GM12875 (cell line): ENCODE measurements at regions not wholly inside any gene's neighbourhood (a gene's known extent, or its start where the extent isn't known, plus 50 kb on each side); places are given as distances from the start of the nearest gene placed in this dataset.
"Not testable (repeated sequence)": the region's sequence is repeated elsewhere in the genome, so short reads cannot be mapped to it uniquely, and the experiment has no call there.

Experiments used
- H3K4me3 ChIP-seq: one replicate; pipeline ENCODE4 v1.5.1; 2011; ENCODE audit warnings: low read depth, low read length, control low read depth
- CTCF ChIP-seq: IDR thresholded peaks from 2 replicates; pipeline ENCODE4 v1.5.1; 2011; ENCODE audit warnings: low read depth, mild to moderate bottlenecking, control low read depth, inconsistent platforms, low read length, moderate library complexity, borderline replicate concordance; ENCODE audit not compliant: insufficient read depth

DNA sequence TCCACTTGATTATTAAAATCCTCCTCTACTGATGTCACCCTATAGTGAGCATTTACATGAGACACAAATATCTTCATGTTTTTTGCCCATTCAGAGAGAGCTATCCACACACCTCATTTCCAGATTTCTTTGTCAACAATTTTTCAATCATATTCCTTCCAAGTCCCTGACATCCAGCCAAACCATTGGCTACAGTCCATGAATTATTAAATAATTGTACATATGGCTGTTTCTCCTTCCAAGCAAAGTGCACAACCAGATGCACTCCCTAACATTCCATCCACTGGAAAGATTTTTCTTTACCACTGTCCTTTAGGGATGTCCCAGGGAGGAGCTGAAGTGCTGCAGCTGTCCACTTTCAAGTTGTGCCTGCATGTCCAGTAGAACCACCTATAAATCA is 328.0 kb upstream of the MDFIC2 start:
- TF ChIP-seq CTCF, result no peak
- no peak overlapping the region for H3K4me3 ChIP-seq

DNA sequence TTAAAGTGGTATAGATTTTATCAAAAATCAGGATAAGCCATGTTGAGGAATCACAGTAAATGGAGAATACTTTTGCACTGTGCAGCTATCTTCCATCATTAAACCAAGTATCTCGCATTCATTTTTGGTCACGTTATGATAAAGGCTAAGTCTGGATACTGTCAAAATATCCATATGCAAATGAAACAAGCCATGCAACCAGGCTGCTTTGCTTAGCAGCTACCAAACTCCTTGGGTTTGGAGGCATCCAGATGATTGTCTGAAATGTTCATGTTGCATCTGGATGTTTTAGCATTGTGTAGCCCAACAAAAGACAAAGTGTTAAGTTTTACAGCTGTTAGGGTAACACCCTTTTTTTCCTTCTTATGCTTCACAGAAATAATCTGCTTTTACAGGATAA is 322.9 kb upstream of the MDFIC2 start:
- no peak overlapping the region for H3K4me3 ChIP-seq
- no peak for TF ChIP-seq CTCF

DNA sequence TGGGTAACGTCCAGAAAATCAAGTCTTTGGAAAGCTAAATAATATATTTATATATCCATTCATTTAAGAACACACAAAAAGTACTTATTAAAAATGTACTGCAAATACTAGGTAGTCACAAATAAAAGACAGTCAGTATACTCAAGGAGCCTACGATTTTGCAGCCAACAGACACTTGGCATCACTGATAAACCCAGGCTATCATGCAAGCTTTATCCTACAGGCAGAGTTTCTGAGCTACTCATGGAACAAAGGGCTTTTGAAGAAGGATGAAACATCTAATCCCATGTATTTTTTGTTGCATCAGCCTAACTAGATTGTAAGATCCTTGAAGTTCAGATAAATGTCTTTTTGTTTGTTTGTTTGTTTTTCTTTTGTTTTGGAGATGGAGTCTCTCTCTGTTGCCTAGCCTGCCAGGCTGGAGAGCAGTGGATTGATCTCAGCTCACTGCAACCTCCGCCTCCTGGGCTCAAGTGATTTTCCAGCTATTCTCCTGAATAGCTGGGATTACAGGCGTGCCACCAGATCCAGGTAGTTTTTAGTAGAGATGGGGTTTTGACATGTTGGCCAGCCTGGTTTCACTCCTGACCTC is 319.4 kb upstream of the MDFIC2 start:
- no peak overlapping the region for H3K4me3 ChIP-seq
- TF ChIP-seq CTCF, result no peak

DNA sequence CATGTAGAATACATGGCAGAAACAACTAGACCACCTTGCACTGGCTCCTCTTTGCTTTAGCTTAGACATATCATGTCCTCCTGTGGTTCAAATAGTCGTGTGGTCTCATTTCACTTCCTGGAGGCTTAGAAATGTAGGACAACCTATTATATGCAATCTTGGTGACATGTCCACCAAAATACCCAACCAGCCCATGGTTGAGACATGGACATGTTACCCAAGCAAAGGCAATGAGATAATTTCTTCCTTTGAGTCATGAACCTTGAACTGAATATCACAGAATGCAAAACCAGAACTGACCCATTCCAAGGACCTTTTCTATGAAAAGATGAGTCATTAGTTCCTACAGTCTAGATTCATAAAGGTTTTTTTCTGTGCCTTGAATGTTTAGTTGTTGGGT is 309.0 kb upstream of the MDFIC2 start:
- H3K4me3 ChIP-seq, result no peak overlapping the region
- no peak for TF ChIP-seq CTCF

DNA sequence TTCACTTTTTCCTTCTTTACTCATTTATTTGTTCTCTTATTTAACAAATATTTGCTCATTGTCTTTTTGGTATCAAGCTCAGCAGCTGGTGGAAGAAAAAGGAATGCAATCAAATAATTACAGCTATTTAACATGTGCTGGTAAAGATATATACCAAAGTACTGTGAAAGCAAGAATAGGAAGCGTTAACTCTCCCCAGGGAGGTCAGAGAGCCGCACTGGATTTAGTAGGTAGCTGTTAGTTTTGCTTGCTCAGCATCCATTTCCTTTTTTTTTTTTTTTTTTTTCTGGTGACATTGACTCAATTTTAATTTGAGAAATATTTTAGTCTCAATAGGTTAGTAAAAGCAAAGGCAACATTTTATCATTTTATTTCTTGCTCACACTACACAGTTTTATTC is 308.5 kb upstream of the MDFIC2 start:
- no peak for TF ChIP-seq CTCF
- H3K4me3 ChIP-seq, result no peak overlapping the region

DNA sequence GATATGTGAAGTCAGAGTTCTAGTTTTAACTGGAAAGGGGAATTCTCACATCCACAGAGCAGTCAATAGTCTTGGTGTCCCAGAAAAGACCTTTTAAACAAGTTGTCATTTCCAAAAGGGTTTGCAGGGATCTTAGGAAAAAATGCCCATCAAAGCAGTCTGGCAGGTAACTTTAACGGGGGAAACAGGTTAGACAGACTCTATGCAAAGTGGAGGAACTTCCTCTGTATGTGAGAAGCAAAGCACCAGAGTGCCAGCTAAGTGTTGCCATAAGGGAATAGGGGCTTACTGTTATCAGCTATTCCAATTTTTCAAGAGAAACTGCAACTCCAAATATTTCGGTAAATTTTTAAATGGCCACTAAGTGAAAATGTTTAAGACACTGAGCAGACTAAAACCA is 307.9 kb upstream of the MDFIC2 start:
- H3K4me3 ChIP-seq, result no peak overlapping the region
- TF ChIP-seq CTCF, result no peak

- TF ChIP-seq CTCF, result no peak
- H3K4me3 ChIP-seq, result no peak overlapping the region
Observed at GRCh38 chr3:70618151-70618550, 305.7 kb upstream of the MDFIC2 start.

- H3K4me3 ChIP-seq, result not testable (repeated sequence)
Observed at GRCh38 chr3:70617349-70617748, 304.9 kb upstream of the MDFIC2 start.
